GM12878 (cell line): ENCODE measurements at regions not wholly inside any gene's neighbourhood (a gene's known extent, or its start where the extent isn't known, plus 50 kb on each side); places are given as distances from the start of the nearest gene placed in this dataset.
A peak's percentile ranks its signal among the peaks of the same experiment; 100 is the strongest.

Source experiments
- ATAC-seq: fragments of 200-7000 bp; cut with Tn5 transposase; 3 replicates; pipeline ENCODE4 v1.9.1; 2020; ENCODE audit warnings: mild to moderate bottlenecking, moderate library complexity
- BruUV-seq: library from RNA; stranded (reverse); fragments of 400-500 nt; replicated peaks from 2 replicates; lab custom pipeline; 2021; lab: Mats Ljungman, UMichigan
- CTCF ChIA-PET: fragments of 300-600 bp; sonication (Branson Sonifier 250); formaldehyde crosslinking; extraction: SDS; loops from one replicate; lab custom pipeline; 2021; ENCODE audit warnings: inconsistent platforms; lab: Yijun Ruan, JAX
- POLR2A ChIA-PET: fragments of 350-600 bp; formaldehyde crosslinking; extraction: SDS; loops from one replicate; lab custom pipeline; 2021; ENCODE audit warnings: inconsistent platforms; lab: Charles Lee
- RAD21 ChIA-PET: fragments of 300-600 bp; sonication (Branson Sonifier 250); formaldehyde crosslinking; loops from one replicate; lab custom pipeline; 2023; ENCODE audit warnings: antibody characterized with exemption; ENCODE audit not compliant: unreplicated experiment; lab: Charles Lee
- SMC1A ChIA-PET: fragments of 300-600 bp; sonication (Branson Sonifier 250); formaldehyde crosslinking; loops from one replicate; lab custom pipeline; 2023; ENCODE audit not compliant: unreplicated experiment, uncharacterized antibody; lab: Charles Lee
- DNase-seq: peaks from one replicate; pipeline ENCODE4 v3.0.0-alpha.2; 2011; ENCODE audit warnings: low read depth, low spot score
- FAIRE-seq: peaks from 3 replicates; lab custom pipeline; 2011; peaks lifted over from hg19 to GRCh38; lab: Jason Lieb, UNC
- H2AFZ ChIP-seq: 2 replicates; pipeline ENCODE4 v1.6.0; 2011; ENCODE audit warnings: low read depth, low read length, control low read depth; ENCODE audit not compliant: control insufficient read depth
- H3K27ac ChIP-seq: 2 replicates; pipeline ENCODE4 v1.5.1; 2011; ENCODE audit warnings: control low read depth; ENCODE audit not compliant: control insufficient read depth, insufficient read depth
- H3K27me3 ChIP-seq, 2 experiments: replicated peaks in 1 of 2; 2 replicates each; pipeline versions ENCODE4 v1.6.0 to v1.6.1; 2011; ENCODE audit warnings: low read length in 1 of 2; ENCODE audit not compliant: control insufficient read depth in 2 of 2, insufficient read depth in 2 of 2
- H3K36me3 ChIP-seq, 2 experiments: 2 replicates each; pipeline ENCODE4 v1.5.1; 2011; ENCODE audit warnings: low read length in 1 of 2; ENCODE audit not compliant: control insufficient read depth in 2 of 2, insufficient read depth in 2 of 2
- H3K4me1 ChIP-seq: 2 replicates; pipeline ENCODE4 v1.6.1; 2011; ENCODE audit warnings: mild to moderate bottlenecking, low read length, moderate library complexity, mixed read lengths; ENCODE audit not compliant: control insufficient read depth, insufficient read depth
- H3K4me2 ChIP-seq: 2 replicates; pipeline ENCODE4 v1.6.0; 2011; ENCODE audit warnings: control low read depth; ENCODE audit not compliant: control insufficient read depth, insufficient read depth
- H3K4me3 ChIP-seq: fragments of 200-600 bp; sonication (generic); 2 replicates; pipeline ENCODE4 v1.5.1; 2016
- H3K79me2 ChIP-seq: 2 replicates; pipeline ENCODE4 v1.6.0; 2011; ENCODE audit warnings: low read length; ENCODE audit not compliant: control insufficient read depth, insufficient read depth
- H3K9ac ChIP-seq: 2 replicates; pipeline ENCODE4 v1.8.0; 2011; ENCODE audit warnings: low read length, control low read depth, mixed read lengths; ENCODE audit not compliant: control insufficient read depth, insufficient read depth
- H3K9me3 ChIP-seq: replicated peaks from 3 replicates; pipeline ENCODE4 v1.5.1; 2011; ENCODE audit warnings: mild to moderate bottlenecking, low read length; ENCODE audit not compliant: control insufficient read depth, insufficient read depth
- H4K20me1 ChIP-seq: 2 replicates; pipeline ENCODE4 v1.6.0; 2011; ENCODE audit not compliant: control insufficient read depth, insufficient read depth
- BHLHE40 ChIP-seq, 2 experiments: fragments of 450-650 bp in 1 of 2; IDR thresholded peaks; 2 replicates each; pipeline ENCODE4 v1.6.1; 2011 to 2017; ENCODE audit warnings: low read depth in 2 of 2, borderline replicate concordance in 1 of 2, improper control_type of control experiment in 1 of 2, low read length in 1 of 2, mild to moderate bottlenecking in 1 of 2
- CREM ChIP-seq: IDR thresholded peaks from 2 replicates; pipeline ENCODE4 v1.6.1; 2014; ENCODE audit warnings: antibody characterized with exemption, low read depth
- EGR1 ChIP-seq, 2 experiments: IDR thresholded peaks; 1 replicate in 1 of 2; 2 replicates in 1 of 2; pipeline ENCODE4 v1.6.1; 2011 to 2012; ENCODE audit warnings: low read depth in 2 of 2, low read length in 2 of 2, borderline replicate concordance in 1 of 2, mild to moderate bottlenecking in 1 of 2, moderate library complexity in 1 of 2
- ETV6 ChIP-seq, 2 experiments: fragments of 450-650 bp in 1 of 2; IDR thresholded peaks in 1 of 2; conservative IDR thresholded peaks in 1 of 2; 2 replicates each; pipeline ENCODE4 v1.6.1; 2014; ENCODE audit warnings: antibody characterized with exemption in 1 of 2, borderline replicate concordance in 1 of 2, low read depth in 1 of 2, mild to moderate bottlenecking in 1 of 2, moderate library complexity in 1 of 2
- HSF1 ChIP-seq: fragments of 150-350 bp; IDR thresholded peaks from 2 replicates; pipeline ENCODE4 v1.6.1; 2014; ENCODE audit warnings: mild to moderate bottlenecking, low read depth, low read length
- IRF5 ChIP-seq: fragments of 450-650 bp; IDR thresholded peaks from 2 replicates; pipeline ENCODE4 v1.6.1; 2017; ENCODE audit warnings: borderline replicate concordance
- MYC ChIP-seq: IDR thresholded peaks from 2 replicates; pipeline ENCODE4 v1.6.1; 2011; ENCODE audit warnings: mild to moderate bottlenecking, low read length, moderate library complexity, inconsistent platforms; ENCODE audit not compliant: insufficient read depth, insufficient replicate concordance, insufficient read length, severe bottlenecking
- NR2C1 ChIP-seq: fragments of 450-650 bp; IDR thresholded peaks from 2 replicates; pipeline ENCODE4 v1.6.1; 2017; ENCODE audit warnings: antibody characterized with exemption, mild to moderate bottlenecking, moderate library complexity
- TCF3 ChIP-seq: IDR thresholded peaks from 2 replicates; pipeline ENCODE4 v1.6.1; 2012; ENCODE audit warnings: low read depth, mild to moderate bottlenecking, low read length, borderline replicate concordance; ENCODE audit not compliant: insufficient read depth
- ZBED1 ChIP-seq: IDR thresholded peaks from 2 replicates; pipeline ENCODE4 v1.6.1; 2016; ENCODE audit warnings: borderline replicate concordance
- ZNF384 ChIP-seq: IDR thresholded peaks from 2 replicates; pipeline ENCODE4 v1.6.1; 2012; ENCODE audit warnings: low read depth, mild to moderate bottlenecking, low read length, improper control_type of control experiment, borderline replicate concordance
- WGBS: methylation state at CpG from one replicate; pipeline ENCODE4 v1.1.6; 2016; ENCODE audit warnings: low lambda C conversion rate; ENCODE audit not compliant: insufficient replicate concordance, insufficient coverage; ENCODE audit errors: missing lambda C conversion rate; 5-methylcytosine and 5-hydroxymethylcytosine counted together
- in situ Hi-C: fragments of 300-500 bp; cut with MboI; formaldehyde crosslinking; loops from 9 replicates; pipeline ENCODE4 v1.14.3; 2018; ENCODE audit warnings: mixed read lengths
- intact Hi-C: fragments of 100-400 bp; cut with micrococcal nuclease; formaldehyde crosslinking; loops from one replicate; pipeline ENCODE4 v1.14.2; 2022; ENCODE audit not compliant: unreplicated experiment

- CTCF ChIA-PET = no interaction called here
- no peak for FAIRE-seq
- H3K27me3 ChIP-seq = peaks cover 9 to 16% of the 10 kb centered on the region in 2 experiments
- no peak overlapping the region for H3K4me2 ChIP-seq
- no peak for DNase-seq
- ATAC-seq = no peak; the same call in 2 of the 3 replicates
- H3K9ac ChIP-seq = no peak overlapping the region
- H3K36me3 ChIP-seq = no peaks in the 10 kb centered on the region
- RAD21 ChIA-PET = interaction anchor here (0.9 kb wide), 1 partner anchor 12 kb away, joined by 4 read pairs; no protein-coding TSS in a partner anchor
- H3K27ac ChIP-seq = no peak overlapping the region
- intact Hi-C loops (no loop called here), in situ Hi-C loops (no loop called here)
- peaks cover 14% of the 10 kb centered on the region for H3K4me1 ChIP-seq
- no peaks in the 10 kb centered on the region for H3K79me2 ChIP-seq
- no TSS peak for BruUV-seq
- TF ChIP-seq ZBED1 = no peak
- 0 out of 4 replicates have a peak, but pooled peaks of 1 of the 2 experiments have one; percentile 21 for TF ChIP-seq ETV6 (conservative IDR thresholded peaks at IDR 0.05 in 1 of 2, IDR thresholded peaks at IDR 0.05 in 1 of 2; ENCODE audit: borderline replicate concordance in 1 of 2, low read depth in 1 of 2)
- 0% methylated on average over 6 of the region's 6 CpGs for WGBS
- POLR2A ChIA-PET = interaction anchor here (0.6 kb wide), 1 partner anchor 1974 kb away, joined by 4 read pairs; no protein-coding TSS in a partner anchor
- H3K4me3 ChIP-seq = no peak overlapping the region
- H3K9me3 ChIP-seq = no peaks in the 10 kb centered on the region
- no peaks in the 10 kb centered on the region for H4K20me1 ChIP-seq
- SMC1A ChIA-PET = interaction anchor here (1.0 to 1.6 kb wide), 4 partner anchors 8 to 25 kb away, joined by 3 to 4 read pairs (median 3); no protein-coding TSS in a partner anchor
- H2AFZ ChIP-seq = no peak overlapping the region
Measured at GRCh38 chr1:54477153-54477561, 70.9 kb upstream of the ACOT11 start.

GRCh38 chr1:54476530-54477109 is 70.4 kb upstream of the SSBP3 start:
- no TSS peak for BruUV-seq
- in situ Hi-C loops (no loop called here), intact Hi-C loops (no loop called here)
- Histone ChIP-seq H3K9me3 (no peaks in the 10 kb centered on the region), H4K20me1 (no peaks in the 10 kb centered on the region), H3K27ac (no peak overlapping the region), H3K79me2 (no peaks in the 10 kb centered on the region), H3K9ac (no peak overlapping the region), H3K4me2 (no peak overlapping the region), H3K27me3 (peaks cover 9 to 16% of the 10 kb centered on the region in 2 experiments), H3K36me3 (no peaks in the 10 kb centered on the region), H3K4me1 (peaks cover 14% of the 10 kb centered on the region), H3K4me3 (no peak overlapping the region), H2AFZ (no peak overlapping the region)
- DNase-seq = no peak
- ChIA-PET RAD21 (no interaction called here), POLR2A (no interaction called here), SMC1A (interaction anchor here (1.0 to 1.6 kb wide), 2 partner anchors 8 to 25 kb away, joined by 3 to 4 read pairs; no protein-coding TSS in a partner anchor), CTCF (no interaction called here)
- FAIRE-seq = no peak
- ATAC-seq = no peak
- WGBS = 45% methylated on average over 4 of the region's 4 CpGs
- no peak for TF ChIP-seq TCF3
- no peak for TF ChIP-seq BHLHE40 (IDR thresholded peaks at IDR 0.05; ENCODE audit: borderline replicate concordance in 1 of 2, low read depth in 2 of 2, low read length in 1 of 2)
- no peak for TF ChIP-seq CREM
- TF ChIP-seq ZNF384 = no peak
- no peak for TF ChIP-seq EGR1 (IDR thresholded peaks at IDR 0.05; ENCODE audit: borderline replicate concordance in 1 of 2, low read depth in 2 of 2, low read length in 2 of 2)
- TF ChIP-seq HSF1 = no peak
- TF ChIP-seq IRF5 = no peak
- TF ChIP-seq NR2C1 = no peak
- no peak for TF ChIP-seq MYC
